A673 (cell line): ENCODE measurements at regions not wholly inside any gene's neighbourhood (a gene's known extent, or its start where the extent isn't known, plus 50 kb on each side); places are given as distances from the start of the nearest gene placed in this dataset.

Experiments used
- CTCF ChIP-seq: fragments of 300-800, 200-600 bp; sonication (generic); conservative IDR thresholded peaks from 2 replicates; pipeline ENCODE4 v1.5.1; 2017; ENCODE audit warnings: low read depth, mild to moderate bottlenecking, antibody characterized with exemption, low read length, moderate library complexity, mixed read lengths
- EZH2 ChIP-seq: fragments of 200-600 bp; sonication (generic); IDR thresholded peaks from 2 replicates; pipeline ENCODE4 v1.6.1; 2017; ENCODE audit warnings: borderline replicate concordance, low read depth, mild to moderate bottlenecking, mixed read lengths, antibody characterized with exemption, low read length; ENCODE audit not compliant: poor library complexity, severe bottlenecking

GRCh38 chr14:21940887-21941856 lies 267.6 kb upstream of the OR4E1 start:
- TF ChIP-seq CTCF (peak; percentile 60), EZH2 (no peak)
